ENCODE measurements at regions not wholly inside any gene's neighbourhood (a gene's known extent, or its start where the extent isn't known, plus 50 kb on each side); places are given as distances from the start of the nearest gene placed in this dataset.

DNA sequence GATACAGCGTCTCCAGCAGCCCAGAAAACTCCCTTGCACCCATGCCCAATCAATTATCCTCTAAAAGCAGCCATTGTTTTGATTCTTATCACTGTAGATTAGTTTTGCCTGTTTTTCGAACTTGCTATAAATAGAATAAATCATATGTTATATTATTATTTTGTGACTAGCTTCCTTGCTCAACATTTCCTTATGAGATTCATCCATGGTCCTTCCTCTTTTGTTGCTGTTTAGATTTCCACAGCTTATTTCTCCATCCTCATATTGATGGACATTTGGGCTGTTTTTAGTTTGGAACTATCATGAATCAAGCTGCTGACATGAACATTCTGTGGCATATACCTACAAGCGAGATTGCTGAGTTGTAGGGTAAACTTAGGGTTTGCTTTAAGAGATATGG is 595.3 kb downstream of the BCOR start:
- TF ChIP-seq CTCF (IDR thresholded peaks at IDR 0.05; ENCODE audit: low read length) (no peak), EZH2 (IDR thresholded peaks at IDR 0.05; ENCODE audit: borderline replicate concordance, low read length) (no peak)
